DOHH2 (cell line): ENCODE measurements at regions not wholly inside any gene's neighbourhood (a gene's known extent, or its start where the extent isn't known, plus 50 kb on each side); places are given as distances from the start of the nearest gene placed in this dataset.

Experiments used
- EZH2phosphoT487 ChIP-seq: fragments of 200-600 bp; sonication (generic); IDR thresholded peaks from 2 replicates; pipeline ENCODE4 v1.6.1; 2017; ENCODE audit warnings: borderline replicate concordance, mild to moderate bottlenecking, antibody characterized with exemption, low read length, moderate library complexity, mixed read lengths
- TF ChIP-seq, protein P1 (sequence below): fragments of 200-600 bp; sonication (generic); IDR thresholded peaks from one replicate; pipeline ENCODE4 v1.5.1; 2014; ENCODE audit warnings: antibody characterized with exemption, mild to moderate bottlenecking, low read depth, low read length; ENCODE audit not compliant: poor library complexity, severe bottlenecking

DNA sequence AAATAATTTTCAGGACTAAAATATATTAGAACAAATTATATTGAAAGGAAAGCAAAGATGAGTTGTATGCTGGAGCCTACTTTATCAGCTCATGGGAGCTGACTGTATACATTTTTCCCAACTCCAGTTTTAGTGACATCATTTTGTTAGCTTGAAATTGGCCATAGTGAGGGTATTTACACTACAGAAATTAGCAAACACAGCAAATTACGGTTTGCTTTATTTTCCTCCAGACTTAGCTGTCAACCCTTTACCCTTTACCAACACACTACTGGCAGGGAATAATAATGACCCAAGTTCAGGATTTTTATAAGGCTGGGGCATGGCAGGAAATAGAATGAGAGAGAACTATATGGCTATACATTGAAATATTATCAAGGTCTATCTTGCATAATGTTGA, 120.3 kb upstream of the PRSS1 start:
- TF ChIP-seq, protein P1, sequence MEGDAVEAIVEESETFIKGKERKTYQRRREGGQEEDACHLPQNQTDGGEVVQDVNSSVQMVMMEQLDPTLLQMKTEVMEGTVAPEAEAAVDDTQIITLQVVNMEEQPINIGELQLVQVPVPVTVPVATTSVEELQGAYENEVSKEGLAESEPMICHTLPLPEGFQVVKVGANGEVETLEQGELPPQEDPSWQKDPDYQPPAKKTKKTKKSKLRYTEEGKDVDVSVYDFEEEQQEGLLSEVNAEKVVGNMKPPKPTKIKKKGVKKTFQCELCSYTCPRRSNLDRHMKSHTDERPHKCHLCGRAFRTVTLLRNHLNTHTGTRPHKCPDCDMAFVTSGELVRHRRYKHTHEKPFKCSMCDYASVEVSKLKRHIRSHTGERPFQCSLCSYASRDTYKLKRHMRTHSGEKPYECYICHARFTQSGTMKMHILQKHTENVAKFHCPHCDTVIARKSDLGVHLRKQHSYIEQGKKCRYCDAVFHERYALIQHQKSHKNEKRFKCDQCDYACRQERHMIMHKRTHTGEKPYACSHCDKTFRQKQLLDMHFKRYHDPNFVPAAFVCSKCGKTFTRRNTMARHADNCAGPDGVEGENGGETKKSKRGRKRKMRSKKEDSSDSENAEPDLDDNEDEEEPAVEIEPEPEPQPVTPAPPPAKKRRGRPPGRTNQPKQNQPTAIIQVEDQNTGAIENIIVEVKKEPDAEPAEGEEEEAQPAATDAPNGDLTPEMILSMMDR: no peak
- no peak for TF ChIP-seq EZH2phosphoT487
